ENCODE measurements at regions not wholly inside any gene's neighbourhood (a gene's known extent, or its start where the extent isn't known, plus 50 kb on each side); places are given as distances from the start of the nearest gene placed in this dataset.

DNA sequence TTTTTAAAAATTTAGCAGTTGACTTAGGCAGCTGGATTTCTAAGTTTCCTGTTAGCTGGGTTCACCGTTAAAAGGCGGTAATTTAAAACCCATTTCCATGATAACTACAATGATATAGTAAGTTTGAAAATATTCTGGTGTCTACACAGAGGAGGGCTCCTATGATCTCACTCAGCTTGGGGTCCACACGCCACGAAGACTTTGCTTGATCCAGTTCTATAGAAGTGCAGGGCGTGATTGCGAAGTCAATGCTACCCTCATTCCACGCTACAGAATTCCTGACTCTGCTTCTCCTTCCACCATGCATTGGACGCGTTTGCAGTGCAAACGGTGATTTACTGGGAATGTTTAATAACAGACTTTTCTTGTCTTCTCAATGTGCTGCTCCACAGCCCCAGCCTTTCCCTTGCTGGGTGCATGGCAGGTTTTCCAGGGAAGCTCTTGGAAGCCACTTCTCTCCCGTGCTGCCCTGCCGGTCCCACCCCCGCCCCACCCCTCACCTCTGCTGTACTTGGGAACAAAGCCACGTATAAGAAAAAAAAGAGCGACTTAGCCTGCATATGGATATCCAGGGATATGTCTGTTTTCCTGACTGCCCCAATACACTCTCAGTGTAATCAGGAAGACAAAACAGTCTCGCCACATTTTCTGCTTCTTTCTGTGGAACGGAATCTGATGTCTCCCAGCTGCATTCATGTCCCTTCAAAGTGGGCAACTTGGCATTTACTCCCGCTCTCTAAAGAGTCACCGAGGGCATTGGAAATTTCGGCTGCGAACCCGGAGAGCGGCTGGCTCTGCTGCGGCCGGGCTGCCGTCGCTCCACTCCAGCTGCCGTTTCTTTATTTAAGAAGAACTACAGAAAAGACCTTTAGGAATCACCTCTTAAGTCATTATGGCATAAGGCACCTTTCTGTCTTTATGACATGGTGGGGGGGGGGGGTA lies 434.4 kb upstream of the MGMT start:
- WGBS, 3 donors, result 33 to 46% (median 41%) methylated on average over 28 of the region's 28 CpGs
- intact Hi-C loops (cut with DNase I), result loop anchor here (5.0 to 10.0 kb wide), 4 partner anchors 300 to 940 kb away; no protein-coding TSS in a partner anchor
- Histone ChIP-seq H3K27me3 (ENCODE audit: insufficient read depth in 3 of 3, low read length in 2 of 3) (peaks cover 0 to 72% (median 6%) of the 10 kb centered on the region in 3 donors), H3K4me3 (no peak overlapping the region), H3K27ac (no peak overlapping the region), H3K4me1 (no peaks in the 10 kb centered on the region), H3K36me3 (ENCODE audit: insufficient read depth in 1 of 2, low read depth in 1 of 2) (no peaks in the 10 kb centered on the region), H3K9me3 (no peaks in the 10 kb centered on the region)
- DNase-seq (no peak), ATAC-seq (no peak)
- TF ChIP-seq, protein P1, sequence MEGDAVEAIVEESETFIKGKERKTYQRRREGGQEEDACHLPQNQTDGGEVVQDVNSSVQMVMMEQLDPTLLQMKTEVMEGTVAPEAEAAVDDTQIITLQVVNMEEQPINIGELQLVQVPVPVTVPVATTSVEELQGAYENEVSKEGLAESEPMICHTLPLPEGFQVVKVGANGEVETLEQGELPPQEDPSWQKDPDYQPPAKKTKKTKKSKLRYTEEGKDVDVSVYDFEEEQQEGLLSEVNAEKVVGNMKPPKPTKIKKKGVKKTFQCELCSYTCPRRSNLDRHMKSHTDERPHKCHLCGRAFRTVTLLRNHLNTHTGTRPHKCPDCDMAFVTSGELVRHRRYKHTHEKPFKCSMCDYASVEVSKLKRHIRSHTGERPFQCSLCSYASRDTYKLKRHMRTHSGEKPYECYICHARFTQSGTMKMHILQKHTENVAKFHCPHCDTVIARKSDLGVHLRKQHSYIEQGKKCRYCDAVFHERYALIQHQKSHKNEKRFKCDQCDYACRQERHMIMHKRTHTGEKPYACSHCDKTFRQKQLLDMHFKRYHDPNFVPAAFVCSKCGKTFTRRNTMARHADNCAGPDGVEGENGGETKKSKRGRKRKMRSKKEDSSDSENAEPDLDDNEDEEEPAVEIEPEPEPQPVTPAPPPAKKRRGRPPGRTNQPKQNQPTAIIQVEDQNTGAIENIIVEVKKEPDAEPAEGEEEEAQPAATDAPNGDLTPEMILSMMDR (IDR thresholded peaks at IDR 0.05), result no peak

DNA sequence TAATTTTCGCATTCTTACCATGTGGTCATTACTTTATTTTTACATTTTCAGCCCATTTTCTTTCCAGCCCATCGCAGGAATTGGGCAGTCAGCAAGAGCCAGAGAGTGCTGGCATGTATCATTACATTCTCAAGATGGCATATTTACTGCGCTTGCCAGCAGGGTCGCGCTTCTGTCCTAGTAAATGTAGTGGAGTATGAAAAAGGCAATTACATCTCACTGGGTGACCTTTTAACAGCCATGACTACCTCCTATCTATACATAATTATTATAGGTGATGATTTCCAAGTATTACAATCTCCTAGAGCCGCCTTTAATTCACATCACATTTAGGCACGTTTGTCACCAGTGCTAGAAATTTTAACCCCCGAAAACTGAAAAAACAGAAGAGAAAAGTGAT lies 433.7 kb upstream of the MGMT start:
- 46 to 65% (median 48%) methylated on average over 8 of the region's 8 CpGs for WGBS, 3 donors

DNA sequence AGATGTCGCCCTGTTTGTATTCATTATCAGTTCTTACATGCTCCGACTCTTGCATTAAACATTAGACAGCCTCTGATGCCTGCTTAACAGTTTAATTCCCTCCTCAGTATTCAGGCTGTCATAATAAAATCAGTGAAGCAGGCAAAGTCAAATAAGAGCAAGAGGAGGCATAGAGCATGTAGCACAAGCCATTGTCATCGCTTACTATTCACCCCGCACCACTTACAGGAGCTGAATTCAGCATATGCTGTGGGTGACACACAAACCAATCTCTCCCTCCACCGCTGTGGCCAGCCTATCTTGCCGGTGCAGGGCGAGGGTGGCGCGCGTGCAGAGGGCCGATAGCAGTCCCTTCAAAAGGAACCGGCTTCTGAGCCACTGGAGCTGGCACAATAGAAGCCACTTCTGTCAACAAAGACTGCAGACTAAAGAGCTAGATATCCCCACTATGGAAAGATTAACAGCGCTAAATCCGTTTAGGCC lies 433.2 kb upstream of the MGMT start:
- no peak for ATAC-seq
- no peaks in the 10 kb centered on the region for H3K9me3 ChIP-seq
- no peak overlapping the region for H3K27ac ChIP-seq
- H3K36me3 ChIP-seq (ENCODE audit: insufficient read depth in 1 of 2, low read depth in 1 of 2), result no peaks in the 10 kb centered on the region
- no peak overlapping the region for H3K4me3 ChIP-seq
- peaks cover 0 to 63% (median 6%) of the 10 kb centered on the region in 3 donors for H3K27me3 ChIP-seq (ENCODE audit: insufficient read depth in 3 of 3, low read length in 2 of 3)
- intact Hi-C loops (cut with DNase I), result loop anchor here (5.0 to 10.0 kb wide), 4 partner anchors 298 to 938 kb away; no protein-coding TSS in a partner anchor
- H3K4me1 ChIP-seq, result no peaks in the 10 kb centered on the region
- no peak for DNase-seq
- TF ChIP-seq, protein P1 (IDR thresholded peaks at IDR 0.05), result no peak
- 89 to 92% (median 89%) methylated on average over 14 of the region's 14 CpGs for WGBS, 3 donors

More for the DNA sequence above, 433.7 kb upstream of the MGMT start:
- H3K27me3 ChIP-seq (ENCODE audit: insufficient read depth in 3 of 3, low read length in 2 of 3), result peaks cover 0 to 66% (median 6%) of the 10 kb centered on the region in 3 donors
- ATAC-seq, result no peak
- no peaks in the 10 kb centered on the region for H3K36me3 ChIP-seq (ENCODE audit: insufficient read depth in 1 of 2, low read depth in 1 of 2)
- H3K9me3 ChIP-seq, result no peaks in the 10 kb centered on the region
- TF ChIP-seq, protein P1 (IDR thresholded peaks at IDR 0.05), result no peak
- H3K4me3 ChIP-seq, result no peak overlapping the region
- H3K4me1 ChIP-seq, result no peaks in the 10 kb centered on the region
- H3K27ac ChIP-seq, result no peak overlapping the region
- no peak for DNase-seq
- intact Hi-C loops (cut with DNase I), result loop anchor here (5.0 to 10.0 kb wide), 4 partner anchors 299 to 939 kb away; no protein-coding TSS in a partner anchor

DNA sequence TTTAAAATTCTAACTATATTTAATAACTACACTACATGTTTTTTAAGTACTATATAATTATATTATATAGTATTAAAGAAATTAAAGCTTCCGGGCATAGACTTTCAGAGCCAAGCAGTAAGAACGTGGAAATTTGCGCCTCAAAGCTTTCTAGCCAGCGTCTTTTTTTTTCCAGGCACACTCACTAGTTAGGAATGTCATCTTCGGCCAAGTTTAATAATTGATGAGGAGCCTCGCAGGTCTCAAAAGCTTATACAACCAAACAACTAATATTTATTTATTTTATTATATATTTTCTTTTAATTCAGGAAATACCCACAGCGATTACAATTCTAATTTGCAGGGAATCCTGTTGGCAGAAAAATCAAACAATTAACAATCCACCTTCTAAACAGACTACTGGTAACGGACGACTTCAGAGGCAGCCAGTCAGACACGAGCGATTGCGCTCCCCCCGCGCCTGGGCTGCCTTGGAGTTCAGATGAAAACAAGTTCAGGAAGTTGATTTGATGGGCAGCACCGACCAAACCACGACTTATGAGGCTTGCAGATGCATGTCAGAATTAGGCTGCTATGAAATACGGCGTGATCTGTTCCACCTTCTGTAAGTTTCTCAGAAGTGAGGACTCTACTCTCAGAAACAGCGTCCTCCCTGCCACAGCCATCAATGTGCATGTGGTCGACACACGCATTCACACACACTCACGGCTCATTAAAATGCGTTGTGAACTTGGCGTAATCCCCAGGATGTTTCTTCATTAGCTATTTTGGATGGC lies 431.8 kb upstream of the MGMT start:
- peaks cover 0 to 60% (median 6%) of the 10 kb centered on the region in 3 donors for H3K27me3 ChIP-seq (ENCODE audit: insufficient read depth in 3 of 3, low read length in 2 of 3)
- peak in 1 of 2 donors; percentile 73 for DNase-seq
- no peaks in the 10 kb centered on the region for H3K36me3 ChIP-seq (ENCODE audit: insufficient read depth in 1 of 2, low read depth in 1 of 2)
- H3K9me3 ChIP-seq, result no peaks in the 10 kb centered on the region
- 13 to 17% (median 15%) methylated on average over 24 of the region's 24 CpGs for WGBS, 3 donors
- ATAC-seq, result peak in 2 of 4 donors; percentile 20 to 53
- no peaks in the 10 kb centered on the region for H3K4me1 ChIP-seq
- TF ChIP-seq, protein P1 (IDR thresholded peaks at IDR 0.05), result no peak
- intact Hi-C loops (cut with DNase I), result loop anchor here in 1 of 2 donors (10.0 kb wide), 1 partner anchor 510 kb away; no protein-coding TSS in a partner anchor
- H3K27ac ChIP-seq, result no peak overlapping the region
- peak overlapping the region; percentile 13 for H3K4me3 ChIP-seq
